Right lobe of liver (tissue), 6 donors: ENCODE measurements at regions not wholly inside any gene's neighbourhood (a gene's known extent, or its start where the extent isn't known, plus 50 kb on each side); places are given as distances from the start of the nearest gene placed in this dataset.

ENCODE experiments used
- ATAC-seq, 4 donors: fragments of 200-7000 bp; cut with Tn5 transposase; one replicate each; pipeline ENCODE4 v1.9.1; 2020; ENCODE audit warnings: mild to moderate bottlenecking in 4 of 4, moderate library complexity in 4 of 4
- DNase-seq, 3 donors: peaks; one replicate each; pipeline ENCODE4 v3.0.0-alpha.2; 2020
- H3K27ac ChIP-seq, 3 donors: fragments of 200-600 bp; one replicate each; pipeline ENCODE4 v1.8.0; 2022
- H3K27me3 ChIP-seq, 2 donors: fragments of 200-600 bp; one replicate each; pipeline ENCODE4 v1.8.0; 2022
- H3K36me3 ChIP-seq, 4 donors: fragments of 200-600 bp; sonication (generic) in 1 of 4; one replicate each; pipeline versions ENCODE4 v1.5.1 to v1.8.0; 2017 to 2022; ENCODE audit warnings: control low read depth in 1 of 4
- H3K4me1 ChIP-seq, 4 donors: fragments of 200-600 bp; sonication (generic) in 1 of 4; one replicate each; pipeline versions ENCODE4 v1.5.1 to v1.8.0; 2017 to 2022; ENCODE audit warnings: control low read depth in 1 of 4
- H3K4me3 ChIP-seq, 3 donors: fragments of 200-600 bp; one replicate each; pipeline ENCODE4 v1.8.0; 2022
- H3K9me3 ChIP-seq, 4 donors: fragments of 200-600 bp; sonication (generic) in 1 of 4; one replicate each; pipeline versions ENCODE4 v1.5.1 to v1.8.0; 2017 to 2022; ENCODE audit warnings: control low read depth in 1 of 4
- CTCF ChIP-seq, 4 donors: fragments of 200-600 bp in 3 of 4; fragments of 450-650 bp in 1 of 4; IDR thresholded peaks; one replicate each; pipeline versions ENCODE4 v1.5.1 to v1.8.0; 2016 to 2022; ENCODE audit warnings: antibody characterized with exemption in 4 of 4, mild to moderate bottlenecking in 2 of 4
- POLR2A ChIP-seq: fragments of 450-650 bp; IDR thresholded peaks from one replicate; pipeline ENCODE4 v1.6.1; 2017; ENCODE audit warnings: antibody characterized with exemption, mild to moderate bottlenecking
- WGBS: methylation state at CpG from one replicate; pipeline ENCODE4 v1.1.6; 2018; ENCODE audit warnings: low coverage, low lambda C conversion rate; ENCODE audit not compliant: insufficient coverage; ENCODE audit errors: missing lambda C conversion rate; 5-methylcytosine and 5-hydroxymethylcytosine counted together
- intact Hi-C, 2 donors: fragments of 100-400 bp; cut with DNase I; formaldehyde crosslinking; loops; one replicate each; pipeline versions ENCODE4 v1.11.2 to v1.14.1; 2022
- donor health status: DM: no; HTN: yes; CAD: no.
- donor health status: DM: no; HTN: no; CAD: no.
- donor health status: DM: no; HTN: no; CAD: no.
- donor health status: DM: no; HTN: yes; CAD: no.
- donor health status: DM: no; HTN: yes; CAD: no.

- WGBS, result 49% methylated on average over 4 of the region's 7 CpGs
- DNase-seq, result no peak
- TF ChIP-seq CTCF (IDR thresholded peaks at IDR 0.05) (no peak), POLR2A (no peak)
- no peaks in the 10 kb centered on the region for H3K4me1 ChIP-seq
- H3K9me3 ChIP-seq, result no peaks in the 10 kb centered on the region
- no peak overlapping the region for H3K4me3 ChIP-seq
- H3K27me3 ChIP-seq, result no peaks in the 10 kb centered on the region
- intact Hi-C loops, result no loop called here
- no peak for ATAC-seq
- no peak overlapping the region for H3K27ac ChIP-seq
- no peaks in the 10 kb centered on the region for H3K36me3 ChIP-seq
Measured at GRCh38 chr13:22028831-22029230, 358.0 kb downstream of the FGF9 start.

- Histone ChIP-seq H3K9me3 (no peaks in the 10 kb centered on the region), H3K4me3 (no peak overlapping the region), H3K27me3 (no peaks in the 10 kb centered on the region), H3K36me3 (no peaks in the 10 kb centered on the region), H3K4me1 (no peaks in the 10 kb centered on the region), H3K27ac (no peak overlapping the region)
- ATAC-seq (no peak), DNase-seq (no peak)
- intact Hi-C loops, result no loop called here
- no peak for TF ChIP-seq CTCF (IDR thresholded peaks at IDR 0.05)
- no peak for TF ChIP-seq POLR2A
- WGBS, result 65% methylated on average over 4 of the region's 6 CpGs
Measured at GRCh38 chr13:22030321-22030720, 359.4 kb downstream of the FGF9 start.

- Histone ChIP-seq H3K36me3 (no peaks in the 10 kb centered on the region), H3K27me3 (no peaks in the 10 kb centered on the region), H3K4me1 (no peaks in the 10 kb centered on the region), H3K4me3 (no peak overlapping the region), H3K27ac (no peak overlapping the region), H3K9me3 (no peaks in the 10 kb centered on the region)
- no peak for DNase-seq
- WGBS, result 39% methylated on average over 5 of the region's 5 CpGs
- no peak for TF ChIP-seq POLR2A
- no peak for TF ChIP-seq CTCF (IDR thresholded peaks at IDR 0.05)
- ATAC-seq, result no peak
- intact Hi-C loops, result no loop called here
Measured at GRCh38 chr13:22031702-22032286, 360.9 kb downstream of the FGF9 start.

GRCh38 chr13:22032905-22033304 is 362.0 kb downstream of the FGF9 start:
- no peaks in the 10 kb centered on the region for H3K27me3 ChIP-seq
- ATAC-seq (no peak), DNase-seq (no peak)
- intact Hi-C loops, result no loop called here
- H3K4me3 ChIP-seq, result no peak overlapping the region
- WGBS, result 48% methylated on average over 6 of the region's 6 CpGs
- no peaks in the 10 kb centered on the region for H3K4me1 ChIP-seq
- no peaks in the 10 kb centered on the region for H3K9me3 ChIP-seq
- H3K36me3 ChIP-seq, result no peaks in the 10 kb centered on the region
- no peak overlapping the region for H3K27ac ChIP-seq
- no peak for TF ChIP-seq POLR2A
- TF ChIP-seq CTCF (IDR thresholded peaks at IDR 0.05), result no peak

GRCh38 chr13:22039961-22040360 is 369.1 kb downstream of the FGF9 start:
- no peak for ATAC-seq
- H3K4me1 ChIP-seq, result no peaks in the 10 kb centered on the region
- no peak overlapping the region for H3K4me3 ChIP-seq
- no peaks in the 10 kb centered on the region for H3K36me3 ChIP-seq
- no peak overlapping the region for H3K27ac ChIP-seq
- DNase-seq, result no peak
- intact Hi-C loops, result no loop called here
- H3K9me3 ChIP-seq, result no peaks in the 10 kb centered on the region
- TF ChIP-seq POLR2A (no peak), CTCF (IDR thresholded peaks at IDR 0.05) (no peak)
- H3K27me3 ChIP-seq, result no peaks in the 10 kb centered on the region
